ENCODE measurements at regions not wholly inside any gene's neighbourhood (a gene's known extent, or its start where the extent isn't known, plus 50 kb on each side); places are given as distances from the start of the nearest gene placed in this dataset.

- no peak for ATAC-seq (ENCODE audit: poor library complexity)
- intact Hi-C loops (cut with DNase I), result no loop called here
- DNase-seq, result no peak
These were observed 177.1 kb upstream of the FSTL4 start for GRCh38 chr5:133789428-133789827.

- intact Hi-C loops (cut with DNase I), result no loop called here
- ATAC-seq (ENCODE audit: poor library complexity), result no peak
These were observed 175.8 kb upstream of the FSTL4 start for GRCh38 chr5:133788121-133788520.

GRCh38 chr5:133786420-133786819 lies 174.1 kb upstream of the FSTL4 start:
- intact Hi-C loops (cut with DNase I), result no loop called here
- ATAC-seq (ENCODE audit: poor library complexity) (no peak), DNase-seq (no peak)

More at GRCh38 chr5:133788121-133788520, 175.8 kb upstream of the FSTL4 start:
- DNase-seq, result no peak

- no peak for ATAC-seq (ENCODE audit: poor library complexity)
These were observed 172.8 kb upstream of the FSTL4 start for GRCh38 chr5:133785182-133785581.

GRCh38 chr5:133783481-133783880 lies 171.1 kb upstream of the FSTL4 start:
- no peak for DNase-seq
- ATAC-seq (ENCODE audit: poor library complexity), result no peak
- intact Hi-C loops (cut with DNase I), result no loop called here

More at GRCh38 chr5:133785182-133785581, 172.8 kb upstream of the FSTL4 start:
- intact Hi-C loops (cut with DNase I), result no loop called here
- no peak for DNase-seq

GRCh38 chr5:133782736-133783135 lies 170.4 kb upstream of the FSTL4 start:
- ATAC-seq (ENCODE audit: poor library complexity) (no peak), DNase-seq (no peak)
- intact Hi-C loops (cut with DNase I), result no loop called here

GRCh38 chr5:133781436-133782225 lies 169.3 kb upstream of the FSTL4 start:
- intact Hi-C loops (cut with DNase I), result no loop called here
- DNase-seq (no peak), ATAC-seq (ENCODE audit: poor library complexity) (no peak)

- ATAC-seq (ENCODE audit: poor library complexity), result peak; percentile 87
- no peak for DNase-seq
- intact Hi-C loops (cut with DNase I), result no loop called here
These were observed 168.4 kb upstream of the FSTL4 start for GRCh38 chr5:133780619-133781280.

- intact Hi-C loops (cut with DNase I), result no loop called here
- no peak for ATAC-seq (ENCODE audit: poor library complexity)
- DNase-seq, result no peak
These were observed 167.6 kb upstream of the FSTL4 start for GRCh38 chr5:133779828-133780475.

- intact Hi-C loops (cut with DNase I), result no loop called here
- no peak for DNase-seq
- ATAC-seq (ENCODE audit: poor library complexity), result no peak
These were observed 166.3 kb upstream of the FSTL4 start for GRCh38 chr5:133778636-133779035.

- DNase-seq, result no peak
- intact Hi-C loops (cut with DNase I), result no loop called here
- no peak for ATAC-seq (ENCODE audit: poor library complexity)
These were observed 165.6 kb upstream of the FSTL4 start for GRCh38 chr5:133777951-133778350.

GRCh38 chr5:133775584-133776304 lies 163.4 kb upstream of the FSTL4 start:
- intact Hi-C loops (cut with DNase I), result no loop called here
- DNase-seq (no peak), ATAC-seq (ENCODE audit: poor library complexity) (no peak)

- intact Hi-C loops (cut with DNase I), result no loop called here
- DNase-seq (no peak), ATAC-seq (ENCODE audit: poor library complexity) (peak; percentile 91)
These were observed 161.2 kb upstream of the FSTL4 start for GRCh38 chr5:133773247-133774202.

- ATAC-seq (ENCODE audit: poor library complexity) (no peak), DNase-seq (no peak)
These were observed 157.5 kb upstream of the FSTL4 start for GRCh38 chr5:133769842-133770241.

GRCh38 chr5:133763744-133764143 lies 151.4 kb upstream of the FSTL4 start:
- intact Hi-C loops (cut with DNase I), result no loop called here
- ATAC-seq (ENCODE audit: poor library complexity) (peak; percentile 56), DNase-seq (no peak)

More at GRCh38 chr5:133769842-133770241, 157.5 kb upstream of the FSTL4 start:
- intact Hi-C loops (cut with DNase I), result no loop called here

- DNase-seq, result no peak
- no peak for ATAC-seq (ENCODE audit: poor library complexity)
- intact Hi-C loops (cut with DNase I), result no loop called here
These were observed 149.3 kb upstream of the FSTL4 start for GRCh38 chr5:133761632-133762031.

- ATAC-seq (ENCODE audit: poor library complexity), result no peak
- intact Hi-C loops (cut with DNase I), result no loop called here
- DNase-seq, result no peak
These were observed 148.2 kb upstream of the FSTL4 start for GRCh38 chr5:133760532-133760931.

GRCh38 chr5:133758641-133759040 lies 146.3 kb upstream of the FSTL4 start:
- intact Hi-C loops (cut with DNase I), result loop anchor here (5.0 kb wide), 1 partner anchor 109 kb away; no protein-coding TSS in a partner anchor
- ATAC-seq (ENCODE audit: poor library complexity) (no peak), DNase-seq (no peak)
